ENCODE measurements at regions not wholly inside any gene's neighbourhood (a gene's known extent, or its start where the extent isn't known, plus 50 kb on each side); places are given as distances from the start of the nearest gene placed in this dataset.
"Not testable (repeated sequence)": the region's sequence is repeated elsewhere in the genome, so short reads cannot be mapped to it uniquely, and the experiment has no call there.

DNA sequence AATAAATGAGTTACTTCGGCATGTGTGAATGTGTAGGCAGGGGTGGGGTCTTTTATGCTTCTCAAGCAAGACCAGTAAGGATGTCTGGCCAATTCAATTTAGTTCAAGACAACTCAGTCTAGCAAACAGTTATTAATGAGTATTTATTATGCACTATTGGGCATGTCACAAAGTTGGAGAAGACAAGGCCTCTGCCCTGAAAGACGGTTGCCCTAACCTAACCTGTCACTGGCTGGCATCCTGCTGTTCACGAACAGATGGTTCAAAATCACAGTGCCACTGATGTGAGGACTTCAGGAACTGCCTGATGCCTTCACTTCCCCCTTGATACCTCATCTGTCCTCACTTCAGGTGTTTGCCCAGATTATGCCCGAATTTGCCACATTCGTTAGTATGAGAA, 217.8 kb downstream of the SOX2 start:
- DNase-seq: no peak

DNA sequence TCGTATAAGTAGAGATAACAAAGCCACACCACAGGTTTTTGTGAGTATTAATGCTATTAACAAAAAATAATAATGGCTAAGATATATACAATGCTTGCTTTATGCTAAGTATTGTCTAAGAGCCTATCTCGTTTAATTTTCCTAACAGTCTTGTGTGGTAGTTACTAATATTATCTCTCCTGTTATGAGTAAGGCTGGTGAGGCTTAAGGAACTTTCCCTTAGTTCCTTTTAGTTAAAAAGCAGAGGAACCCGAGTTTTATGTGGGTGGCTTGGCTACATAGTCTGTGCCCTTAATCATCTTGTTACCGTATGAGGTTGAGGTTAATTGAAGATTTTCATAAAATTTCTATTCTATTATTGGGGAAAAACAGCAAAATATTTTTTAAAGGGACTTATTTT, 218.4 kb downstream of the SOX2 start:
- DNase-seq: no peak

DNA sequence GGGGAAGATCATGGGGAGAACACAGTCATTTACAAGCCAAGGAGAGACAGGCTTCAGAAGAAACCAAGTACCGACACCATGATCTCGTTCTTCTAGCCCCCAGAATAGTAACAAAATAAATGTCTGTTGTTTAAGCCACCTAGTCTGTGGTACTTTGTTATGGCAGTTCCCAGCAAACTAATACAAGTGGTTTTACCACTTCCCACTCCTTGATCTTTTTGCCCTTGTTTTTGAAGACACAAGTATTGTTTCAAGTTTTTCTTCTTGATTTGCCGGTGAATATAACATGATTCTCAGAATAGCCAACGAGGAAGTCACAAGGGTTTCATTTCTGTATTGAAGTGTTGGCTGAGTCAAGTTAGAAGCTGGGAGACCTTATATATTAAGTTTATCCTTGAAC, 220.3 kb downstream of the SOX2 start:
- DNase-seq: no peak

DNA sequence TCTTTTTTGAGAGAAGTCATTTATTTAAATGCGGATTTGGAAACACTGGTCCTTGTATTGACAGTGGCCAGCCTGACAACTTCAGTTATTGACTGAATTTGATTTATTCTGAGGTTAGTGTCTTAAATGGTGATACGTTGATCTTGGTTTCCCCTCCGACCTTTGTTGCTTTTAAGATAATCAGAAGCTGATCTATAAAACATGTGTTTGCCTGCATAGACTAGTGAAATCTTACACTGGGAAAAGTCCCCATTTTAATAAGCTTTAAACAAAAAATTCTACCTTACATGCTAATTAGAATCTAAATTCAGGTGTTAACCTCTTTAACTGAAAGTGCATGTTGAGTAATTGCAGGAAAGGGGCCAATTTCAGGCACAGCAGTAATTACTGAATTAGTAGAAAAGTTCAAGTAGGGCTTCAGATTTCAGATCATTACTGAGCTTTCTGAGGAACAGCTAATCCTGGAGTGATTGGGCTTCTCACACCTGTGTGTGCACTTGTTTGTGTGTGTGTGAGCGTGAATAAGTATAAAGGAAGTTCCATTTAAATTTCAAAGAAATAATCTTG, 221.4 kb downstream of the SOX2 start:
- no peak for DNase-seq

DNA sequence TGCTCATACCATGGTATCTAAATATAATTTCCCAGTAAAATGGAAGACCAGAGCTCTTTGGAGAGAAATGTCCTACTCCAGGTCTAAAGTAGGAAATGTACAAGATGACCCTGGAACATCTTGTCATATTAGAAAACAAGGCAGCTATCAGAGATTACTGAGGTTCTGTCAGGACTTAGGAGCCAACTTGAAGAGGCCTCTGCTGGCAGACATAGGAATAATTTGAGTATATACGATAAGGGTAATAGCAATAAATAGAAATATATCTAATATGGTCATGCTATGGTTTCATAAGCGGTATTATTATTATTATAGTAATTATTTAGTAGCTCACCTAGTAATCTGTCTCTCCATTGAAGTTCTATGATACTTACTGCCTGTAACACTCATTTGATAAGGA, 224.2 kb downstream of the SOX2 start:
- DNase-seq: no peak

- no peak for DNase-seq
These were observed 225.0 kb downstream of the SOX2 start for GRCh38 chr3:181936774-181937173.

GRCh38 chr3:181938580-181938979, 226.9 kb downstream of the SOX2 start:
- not testable (repeated sequence) for DNase-seq

- no peak for DNase-seq
These were observed 229.0 kb downstream of the SOX2 start for GRCh38 chr3:181940703-181941102.

DNA sequence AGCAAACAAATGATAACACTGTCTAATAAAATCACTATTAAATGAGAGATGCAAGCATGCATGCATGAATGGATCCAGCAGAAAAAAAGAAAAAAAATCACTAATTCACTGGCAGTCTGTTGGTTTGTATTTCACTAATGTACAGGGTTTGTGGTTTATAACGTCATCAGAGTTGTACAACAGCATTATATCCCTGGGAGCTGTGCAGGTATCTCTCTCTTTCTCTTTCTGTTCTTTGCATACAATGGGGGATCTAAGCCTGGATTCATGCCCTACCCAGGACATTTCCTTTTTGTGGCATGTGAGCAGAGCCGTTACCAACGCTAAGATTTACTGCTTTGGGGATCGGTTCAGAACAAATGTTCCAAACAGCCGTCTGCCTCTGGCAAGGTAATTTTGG, 229.5 kb downstream of the SOX2 start:
- DNase-seq: no peak

DNA sequence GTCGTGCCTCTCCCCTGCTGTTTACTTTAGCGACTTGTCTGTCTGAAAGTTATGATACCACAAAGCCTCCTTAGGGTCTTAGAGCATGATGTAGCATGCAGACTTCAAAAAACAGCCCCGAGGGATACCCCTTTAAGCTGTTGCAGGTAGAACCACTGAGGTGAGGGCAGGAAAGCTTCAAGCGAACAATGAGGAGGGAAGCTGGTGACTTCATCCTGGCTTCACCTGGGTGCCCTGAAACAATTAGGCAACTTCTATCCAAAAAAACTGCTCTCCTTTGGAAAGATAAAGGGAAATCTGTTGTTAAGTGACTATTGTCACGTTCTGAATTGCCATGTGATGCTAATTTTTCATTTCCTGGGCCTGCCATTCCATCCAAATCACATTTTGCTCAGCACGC, 231.6 kb downstream of the SOX2 start:
- no peak for DNase-seq

GRCh38 chr3:181947606-181948005, 235.9 kb downstream of the SOX2 start:
- no peak for DNase-seq

GRCh38 chr3:181948286-181948685, 236.6 kb downstream of the SOX2 start:
- no peak for DNase-seq

GRCh38 chr3:181952221-181952620, 240.5 kb downstream of the SOX2 start:
- DNase-seq: no peak

DNA sequence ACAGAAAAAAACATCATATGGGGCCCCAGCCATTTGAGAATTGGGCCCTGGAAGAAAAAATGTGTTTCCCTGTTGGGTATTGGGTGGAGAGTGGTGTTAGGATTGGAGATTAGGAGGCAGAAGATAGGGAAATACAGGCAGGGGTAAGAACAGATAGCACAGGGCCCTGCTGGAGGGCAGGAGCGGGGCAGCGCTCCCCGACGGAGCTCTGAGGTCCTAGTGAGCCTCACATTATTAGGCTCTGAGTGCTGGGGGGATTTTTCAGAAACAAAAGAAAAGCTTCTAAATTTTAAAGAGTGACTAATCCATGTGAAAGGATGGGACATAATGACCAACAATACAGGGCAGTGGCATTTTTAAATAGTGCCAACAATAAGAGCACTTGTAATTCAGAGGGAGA, 241.2 kb downstream of the SOX2 start:
- no peak for DNase-seq

DNA sequence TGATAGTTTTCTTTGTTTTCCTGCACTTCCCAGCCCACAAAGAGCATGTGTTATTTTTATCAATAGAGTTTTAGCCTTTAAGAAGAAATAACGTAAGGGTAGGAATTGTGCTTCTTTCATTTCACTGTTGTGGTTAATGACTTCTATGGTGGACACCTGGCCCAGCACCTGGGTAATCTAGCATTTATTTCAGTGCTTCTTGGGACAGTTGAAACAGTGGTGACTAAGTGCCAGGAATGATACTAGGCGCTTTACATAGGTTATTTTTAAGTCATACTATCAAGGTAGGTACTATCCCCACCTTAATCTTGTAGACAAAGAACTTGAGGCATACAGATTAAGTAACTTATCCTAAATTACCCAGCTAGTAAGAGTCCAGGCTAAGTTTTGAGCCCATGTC, 243.8 kb downstream of the SOX2 start:
- no peak for DNase-seq

- no peak for DNase-seq
These were observed 244.4 kb downstream of the SOX2 start for GRCh38 chr3:181956122-181956521.

DNA sequence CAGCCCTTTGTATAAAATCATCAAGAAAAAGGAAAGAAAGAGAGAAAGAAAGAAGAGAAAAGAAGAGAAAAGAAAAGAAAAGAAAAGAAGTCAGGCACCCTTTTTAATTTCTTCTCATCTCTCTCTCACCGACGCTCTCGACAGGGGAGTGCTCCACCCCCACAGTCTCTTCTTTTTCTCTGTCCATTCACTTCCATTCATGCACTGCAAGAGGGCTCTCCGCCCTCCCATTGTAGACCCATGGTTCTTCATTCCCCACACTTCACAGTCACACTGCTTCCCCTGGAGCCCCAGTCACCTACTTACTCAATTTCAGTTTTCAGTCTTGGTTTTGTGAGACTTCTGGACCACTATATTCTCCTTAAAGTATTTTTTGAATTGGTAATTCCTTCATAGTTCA, 254.7 kb downstream of the SOX2 start:
- DNase-seq: no peak

- no peak for DNase-seq
These were observed 258.2 kb downstream of the SOX2 start for GRCh38 chr3:181969925-181970324.

DNA sequence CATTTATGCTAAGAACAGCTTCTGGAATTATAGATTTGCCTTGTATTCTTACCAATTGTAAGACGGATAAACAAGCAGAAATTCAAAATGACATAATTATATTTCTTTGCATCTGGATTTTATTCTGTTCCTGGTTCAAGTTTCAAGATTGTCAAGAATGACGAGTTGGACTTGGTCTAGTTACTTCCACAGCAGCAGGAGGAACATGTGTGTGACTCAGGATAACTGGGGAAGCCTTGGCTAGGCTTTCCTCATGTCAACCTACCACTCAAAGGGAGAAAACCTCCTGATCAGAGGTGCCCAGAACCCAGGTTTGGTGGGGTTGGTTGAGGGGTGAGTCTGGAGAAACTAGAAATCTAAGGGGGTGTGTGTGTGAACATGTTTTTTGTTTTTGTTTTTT, 259.7 kb downstream of the SOX2 start:
- DNase-seq: no peak

GRCh38 chr3:181974198-181974597, 262.5 kb downstream of the SOX2 start:
- no peak for DNase-seq

- DNase-seq: no peak
These were observed 264.8 kb downstream of the SOX2 start for GRCh38 chr3:181976526-181976925.

GRCh38 chr3:181985386-181985785, 273.7 kb downstream of the SOX2 start:
- no peak for DNase-seq

DNA sequence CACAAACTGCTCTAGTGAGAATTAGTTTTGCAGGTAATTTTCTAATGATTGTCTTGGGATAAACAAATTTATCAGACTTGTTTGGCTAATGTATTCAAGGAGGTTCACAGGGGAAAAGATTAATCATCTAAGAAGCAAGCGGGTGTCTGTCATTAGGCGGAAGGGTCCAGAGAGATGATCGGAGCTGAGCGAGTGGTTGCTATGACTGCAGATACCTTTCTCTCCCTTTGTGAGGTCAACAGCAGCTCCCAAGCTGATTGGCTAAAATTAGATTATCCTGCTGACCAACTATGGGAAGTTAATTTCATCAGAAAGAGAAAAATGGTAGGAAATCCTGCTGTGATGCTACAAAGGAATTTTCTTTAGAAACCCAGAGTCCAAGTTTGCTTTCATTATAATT, 276.0 kb downstream of the SOX2 start:
- no peak for DNase-seq

GRCh38 chr3:181998828-181999227, 287.1 kb downstream of the SOX2 start:
- no peak for DNase-seq

GRCh38 chr3:181999314-181999713, 287.6 kb downstream of the SOX2 start:
- no peak for DNase-seq

DNA sequence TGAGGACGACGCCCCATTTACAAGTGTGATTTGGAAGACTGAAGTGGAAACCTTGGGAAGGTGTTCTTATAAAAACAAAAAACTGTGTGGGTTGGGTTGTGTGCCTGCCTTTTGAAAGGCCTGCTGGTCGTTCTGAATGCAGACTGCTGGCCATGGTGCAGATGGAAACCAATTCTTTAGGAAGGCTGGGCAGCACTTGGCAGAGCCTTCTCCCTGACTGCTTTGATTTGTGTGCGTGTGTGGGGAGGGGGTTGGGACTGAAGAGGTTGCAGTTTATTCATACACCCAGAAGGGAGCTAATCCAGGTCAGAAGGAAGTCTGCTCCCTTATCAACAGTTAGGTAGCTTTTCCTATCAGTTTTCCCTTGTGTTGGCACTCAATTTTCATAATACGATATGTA, 288.7 kb downstream of the SOX2 start:
- DNase-seq: no peak
